SK-N-SH (cell line): ENCODE measurements at regions not wholly inside any gene's neighbourhood (a gene's known extent, or its start where the extent isn't known, plus 50 kb on each side); places are given as distances from the start of the nearest gene placed in this dataset.

ENCODE experiments used
- CHD2 ChIP-seq: fragments of 150-350 bp; IDR thresholded peaks from 2 replicates; pipeline ENCODE4 v1.6.1; 2018; ENCODE audit warnings: low read length; ENCODE audit not compliant: partially characterized antibody
- TF ChIP-seq, protein P1 (sequence below): fragments of 200-600 bp; sonication (generic); IDR thresholded peaks from 2 replicates; pipeline ENCODE4 v1.6.1; 2017; ENCODE audit warnings: antibody characterized with exemption, mild to moderate bottlenecking, moderate library complexity

DNA sequence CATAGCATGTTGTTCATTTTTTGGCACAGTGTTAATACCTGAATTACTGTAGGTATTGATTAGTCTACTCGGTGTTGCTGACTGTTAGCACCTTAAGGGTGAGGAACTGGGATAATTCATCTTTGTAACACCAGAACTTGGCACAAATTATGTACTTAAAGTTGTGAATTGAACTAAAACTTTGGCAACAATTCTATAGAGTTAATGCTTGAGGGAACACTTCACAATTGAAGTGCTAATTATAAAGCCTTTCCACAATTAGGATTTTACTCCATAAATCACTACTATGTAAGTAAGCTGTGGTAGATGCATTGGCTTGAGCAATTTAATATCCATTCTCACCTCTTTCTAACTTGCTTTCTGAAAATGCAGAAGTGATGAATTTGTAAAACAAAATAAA lies 686.7 kb downstream of the PDHA2 start:
- TF ChIP-seq CHD2: no peak
- TF ChIP-seq, protein P1, sequence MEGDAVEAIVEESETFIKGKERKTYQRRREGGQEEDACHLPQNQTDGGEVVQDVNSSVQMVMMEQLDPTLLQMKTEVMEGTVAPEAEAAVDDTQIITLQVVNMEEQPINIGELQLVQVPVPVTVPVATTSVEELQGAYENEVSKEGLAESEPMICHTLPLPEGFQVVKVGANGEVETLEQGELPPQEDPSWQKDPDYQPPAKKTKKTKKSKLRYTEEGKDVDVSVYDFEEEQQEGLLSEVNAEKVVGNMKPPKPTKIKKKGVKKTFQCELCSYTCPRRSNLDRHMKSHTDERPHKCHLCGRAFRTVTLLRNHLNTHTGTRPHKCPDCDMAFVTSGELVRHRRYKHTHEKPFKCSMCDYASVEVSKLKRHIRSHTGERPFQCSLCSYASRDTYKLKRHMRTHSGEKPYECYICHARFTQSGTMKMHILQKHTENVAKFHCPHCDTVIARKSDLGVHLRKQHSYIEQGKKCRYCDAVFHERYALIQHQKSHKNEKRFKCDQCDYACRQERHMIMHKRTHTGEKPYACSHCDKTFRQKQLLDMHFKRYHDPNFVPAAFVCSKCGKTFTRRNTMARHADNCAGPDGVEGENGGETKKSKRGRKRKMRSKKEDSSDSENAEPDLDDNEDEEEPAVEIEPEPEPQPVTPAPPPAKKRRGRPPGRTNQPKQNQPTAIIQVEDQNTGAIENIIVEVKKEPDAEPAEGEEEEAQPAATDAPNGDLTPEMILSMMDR: no peak
